H9 (cell line): ENCODE measurements at regions not wholly inside any gene's neighbourhood (a gene's known extent, or its start where the extent isn't known, plus 50 kb on each side); places are given as distances from the start of the nearest gene placed in this dataset.

Experiments used
- DNase-seq: peaks from one replicate; pipeline ENCODE4 v3.0.0-alpha.2; 2017
- H2AFZ ChIP-seq: one replicate; pipeline ENCODE4 v1.6.1; 2013; ENCODE audit warnings: mild to moderate bottlenecking, low read length, control low read depth, moderate library complexity
- H2AK5ac ChIP-seq: 2 replicates; pipeline ENCODE4 v1.6.1; 2013; ENCODE audit warnings: low read length, control low read depth, mixed read lengths; ENCODE audit not compliant: insufficient read length
- H2BK120ac ChIP-seq: one replicate; pipeline ENCODE4 v1.6.1; 2013; ENCODE audit warnings: low read depth, mild to moderate bottlenecking, low read length, control low read depth, inconsistent platforms; ENCODE audit not compliant: poor library complexity, severe bottlenecking
- H2BK12ac ChIP-seq: 2 replicates; pipeline ENCODE4 v1.6.1; 2013; ENCODE audit warnings: low read length, control low read depth, mixed read lengths, low read depth; ENCODE audit not compliant: insufficient read length
- H2BK15ac ChIP-seq: 2 replicates; pipeline ENCODE4 v1.6.1; 2013; ENCODE audit warnings: low read depth, low read length, control low read depth
- H2BK20ac ChIP-seq: one replicate; pipeline ENCODE4 v1.6.1; 2013; ENCODE audit warnings: low read depth, mild to moderate bottlenecking, low read length, control low read depth, inconsistent platforms; ENCODE audit not compliant: poor library complexity, severe bottlenecking
- H2BK5ac ChIP-seq: 2 replicates; pipeline ENCODE4 v1.6.1; 2013; ENCODE audit warnings: low read length, control low read depth, mixed read lengths; ENCODE audit not compliant: insufficient read length
- H3K14ac ChIP-seq: 2 replicates; pipeline ENCODE4 v1.6.1; 2013; ENCODE audit warnings: low read length, control low read depth; ENCODE audit not compliant: insufficient read depth
- H3K18ac ChIP-seq: 2 replicates; pipeline ENCODE4 v1.6.1; 2013; ENCODE audit warnings: low read depth, mild to moderate bottlenecking, mixed read lengths, low read length, control low read depth; ENCODE audit not compliant: insufficient read length
- H3K23ac ChIP-seq: 2 replicates; pipeline ENCODE4 v1.6.1; 2013; ENCODE audit warnings: low read length, control low read depth, mixed read lengths, low read depth; ENCODE audit not compliant: insufficient read length
- H3K23me2 ChIP-seq: 2 replicates; pipeline ENCODE4 v1.6.1; 2013; ENCODE audit warnings: low read depth, mild to moderate bottlenecking, mixed read lengths, low read length, control low read depth; ENCODE audit not compliant: insufficient read length, poor library complexity, severe bottlenecking
- H3K27ac ChIP-seq: 2 replicates; pipeline ENCODE4 v1.5.1; 2013; ENCODE audit warnings: low read length, control low read depth, mixed read lengths, low read depth; ENCODE audit not compliant: insufficient read length
- H3K27me3 ChIP-seq: 2 replicates; pipeline ENCODE4 v1.6.1; 2013; ENCODE audit warnings: low read length, control low read depth, inconsistent platforms; ENCODE audit not compliant: insufficient read depth
- H3K4ac ChIP-seq: 2 replicates; pipeline ENCODE4 v1.6.1; 2013; ENCODE audit warnings: low read depth, mild to moderate bottlenecking, control low read depth, inconsistent platforms, low read length, moderate library complexity
- H3K4me1 ChIP-seq: 2 replicates; pipeline ENCODE4 v1.6.1; 2013; ENCODE audit warnings: low read length, control low read depth, inconsistent platforms; ENCODE audit not compliant: insufficient read depth
- H3K4me2 ChIP-seq: 2 replicates; pipeline ENCODE4 v1.6.1; 2013; ENCODE audit warnings: low read length, control low read depth, mixed read lengths; ENCODE audit not compliant: insufficient read length, insufficient read depth
- H3K56ac ChIP-seq: 2 replicates; pipeline ENCODE4 v1.6.1; 2013; ENCODE audit warnings: low read depth, mild to moderate bottlenecking, mixed read lengths, low read length, control low read depth; ENCODE audit not compliant: insufficient read length
- H3K79me1 ChIP-seq: 2 replicates; pipeline ENCODE4 v1.6.1; 2013; ENCODE audit warnings: low read depth, mild to moderate bottlenecking, moderate library complexity, low read length, control low read depth, inconsistent platforms; ENCODE audit not compliant: insufficient read depth, poor library complexity, severe bottlenecking
- H3K79me2 ChIP-seq: 2 replicates; pipeline ENCODE4 v1.6.1; 2013; ENCODE audit warnings: low read length, control low read depth, inconsistent platforms; ENCODE audit not compliant: insufficient read depth
- H3K9ac ChIP-seq: 2 replicates; pipeline ENCODE4 v1.6.1; 2013; ENCODE audit warnings: low read length, control low read depth, mixed read lengths; ENCODE audit not compliant: insufficient read length; ENCODE audit errors: extremely low read depth
- H3K9me3 ChIP-seq: one replicate; pipeline ENCODE4 v1.6.1; 2013; ENCODE audit warnings: low read depth, low read length, inconsistent platforms; ENCODE audit not compliant: control insufficient read depth
- H3T11ph ChIP-seq: one replicate; pipeline ENCODE4 v1.6.1; 2013; ENCODE audit warnings: mild to moderate bottlenecking, low read length, control low read depth, inconsistent platforms
- H4K20me1 ChIP-seq: one replicate; pipeline ENCODE4 v1.6.1; 2013; ENCODE audit not compliant: control insufficient read depth, insufficient read length, insufficient read depth
- H4K5ac ChIP-seq: 2 replicates; pipeline ENCODE4 v1.6.1; 2013; ENCODE audit warnings: low read depth, mild to moderate bottlenecking, mixed read lengths, low read length, control low read depth; ENCODE audit not compliant: insufficient read length
- H4K8ac ChIP-seq: replicated peaks from 2 replicates; pipeline ENCODE4 v1.6.1; 2013; ENCODE audit warnings: low read length, control low read depth, mixed read lengths, low read depth; ENCODE audit not compliant: insufficient read length
- H4K91ac ChIP-seq: 2 replicates; pipeline ENCODE4 v1.6.1; 2013; ENCODE audit warnings: low read depth, mild to moderate bottlenecking, moderate library complexity, mixed read lengths, low read length, control low read depth; ENCODE audit not compliant: insufficient read length
- H3K27ac Mint-ChIP-seq, 3 experiments: 2 replicates in 2 of 3; 3 replicates in 1 of 3; pipeline ENCODE4 v1.8.0; 2020 to 2021; ENCODE audit warnings: mixed read lengths in 3 of 3, mild to moderate bottlenecking in 1 of 3, moderate library complexity in 1 of 3
- H3K27me3 Mint-ChIP-seq: 2 replicates; pipeline ENCODE4 v1.8.0; 2021; ENCODE audit warnings: low read depth, mild to moderate bottlenecking, moderate library complexity, mixed read lengths
- H3K36me3 Mint-ChIP-seq, 3 experiments: 2 replicates in 2 of 3; 3 replicates in 1 of 3; pipeline ENCODE4 v1.8.0; 2020 to 2021; ENCODE audit warnings: low read depth in 3 of 3, mixed read lengths in 3 of 3; ENCODE audit not compliant: insufficient read depth in 1 of 3
- H3K4me1 Mint-ChIP-seq, 2 experiments: 2 replicates each; pipeline ENCODE4 v1.8.0; 2020; ENCODE audit warnings: mixed read lengths in 2 of 2
- H3K4me3 Mint-ChIP-seq, 2 experiments: 2 replicates in 1 of 2; 3 replicates in 1 of 2; pipeline ENCODE4 v1.8.0; 2020 to 2021; ENCODE audit warnings: mild to moderate bottlenecking in 2 of 2, mixed read lengths in 2 of 2, moderate library complexity in 1 of 2
- H3K9me3 Mint-ChIP-seq, 2 experiments: 2 replicates in 1 of 2; 3 replicates in 1 of 2; pipeline ENCODE4 v1.8.0; 2020; ENCODE audit warnings: mild to moderate bottlenecking in 2 of 2, mixed read lengths in 2 of 2, moderate library complexity in 1 of 2
- WGBS: extraction: QIAGEN DNeasy Blood & Tissue Kit; methylation state at CpG from one replicate; pipeline ENCODE4 v1.1.7; 2013; ENCODE audit warnings: missing lambda C conversion rate, low lambda C conversion rate, mixed read lengths; ENCODE audit not compliant: insufficient read length; ENCODE audit errors: extremely low coverage; 5-methylcytosine and 5-hydroxymethylcytosine counted together
- TF ChIP-seq, protein P1 (sequence below): fragments of 200-600 bp; sonication (generic); conservative IDR thresholded peaks from 3 replicates; pipeline ENCODE4 v1.8.0; 2021; ENCODE audit warnings: antibody characterized with exemption, mild to moderate bottlenecking

DNA sequence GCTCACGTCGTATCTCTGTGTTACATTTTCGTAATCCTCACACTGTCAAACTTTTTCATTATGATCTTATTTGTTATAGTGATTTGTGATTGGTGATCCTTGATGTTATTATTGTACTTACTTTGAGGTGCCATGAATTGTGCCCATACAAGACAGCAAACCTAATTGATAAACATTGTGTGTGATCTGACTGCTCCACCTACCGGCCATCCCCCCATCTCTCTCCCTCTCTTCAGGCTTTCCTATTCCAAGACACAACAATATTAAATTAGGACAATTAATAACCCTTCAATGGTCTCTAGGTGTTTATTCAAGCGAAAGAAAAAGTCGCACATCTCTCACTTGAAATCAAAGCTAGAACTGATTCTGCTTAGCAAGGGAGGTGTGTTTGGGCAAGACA is 349.3 kb downstream of the RBM26 start:
- Histone ChIP-seq H2BK15ac (no peak overlapping the region), H4K20me1 (no peaks in the 10 kb centered on the region), H4K5ac (no peak overlapping the region), H3K4ac (no peak overlapping the region), H4K91ac (no peak overlapping the region), H3K4me2 (no peak overlapping the region), H3K18ac (no peak overlapping the region), H2BK12ac (no peak overlapping the region), H2BK20ac (no peak overlapping the region), H2AFZ (no peak overlapping the region), H3K23ac (no peak overlapping the region), H4K8ac (no peak overlapping the region), H3T11ph (no peak overlapping the region), H3K23me2 (no peaks in the 10 kb centered on the region), H3K56ac (no peak overlapping the region), H3K79me2 (no peaks in the 10 kb centered on the region), H3K27me3 (no peaks in the 10 kb centered on the region; the same call in 1 of the 2 replicates), H2BK5ac (no peak overlapping the region), H2AK5ac (no peak overlapping the region), H3K27ac (no peak overlapping the region), H3K79me1 (no peaks in the 10 kb centered on the region), H3K9ac (no peak overlapping the region), H3K9me3 (no peaks in the 10 kb centered on the region), H3K14ac (no peak overlapping the region), H2BK120ac (no peak overlapping the region), H3K4me1 (no peaks in the 10 kb centered on the region)
- Mint-ChIP-seq H3K9me3 (no peaks in the 10 kb centered on the region), H3K4me1 (peaks cover 3% of the 10 kb centered on the region in 2 experiments; a peak in 2 of 4 replicates), H3K36me3 (no peaks in the 10 kb centered on the region), H3K27ac (no peak overlapping the region), H3K4me3 (no peak overlapping the region), H3K27me3 (peaks cover 3% of the 10 kb centered on the region; the same call in 1 of the 2 replicates)
- TF ChIP-seq, protein P1, sequence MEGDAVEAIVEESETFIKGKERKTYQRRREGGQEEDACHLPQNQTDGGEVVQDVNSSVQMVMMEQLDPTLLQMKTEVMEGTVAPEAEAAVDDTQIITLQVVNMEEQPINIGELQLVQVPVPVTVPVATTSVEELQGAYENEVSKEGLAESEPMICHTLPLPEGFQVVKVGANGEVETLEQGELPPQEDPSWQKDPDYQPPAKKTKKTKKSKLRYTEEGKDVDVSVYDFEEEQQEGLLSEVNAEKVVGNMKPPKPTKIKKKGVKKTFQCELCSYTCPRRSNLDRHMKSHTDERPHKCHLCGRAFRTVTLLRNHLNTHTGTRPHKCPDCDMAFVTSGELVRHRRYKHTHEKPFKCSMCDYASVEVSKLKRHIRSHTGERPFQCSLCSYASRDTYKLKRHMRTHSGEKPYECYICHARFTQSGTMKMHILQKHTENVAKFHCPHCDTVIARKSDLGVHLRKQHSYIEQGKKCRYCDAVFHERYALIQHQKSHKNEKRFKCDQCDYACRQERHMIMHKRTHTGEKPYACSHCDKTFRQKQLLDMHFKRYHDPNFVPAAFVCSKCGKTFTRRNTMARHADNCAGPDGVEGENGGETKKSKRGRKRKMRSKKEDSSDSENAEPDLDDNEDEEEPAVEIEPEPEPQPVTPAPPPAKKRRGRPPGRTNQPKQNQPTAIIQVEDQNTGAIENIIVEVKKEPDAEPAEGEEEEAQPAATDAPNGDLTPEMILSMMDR: peak; percentile 64
- no peak for DNase-seq
- WGBS: no CpG with 5 or more reads among the region's 6 CpGs
